ENCODE measurements at regions not wholly inside any gene's neighbourhood (a gene's known extent, or its start where the extent isn't known, plus 50 kb on each side); places are given as distances from the start of the nearest gene placed in this dataset.

DNA sequence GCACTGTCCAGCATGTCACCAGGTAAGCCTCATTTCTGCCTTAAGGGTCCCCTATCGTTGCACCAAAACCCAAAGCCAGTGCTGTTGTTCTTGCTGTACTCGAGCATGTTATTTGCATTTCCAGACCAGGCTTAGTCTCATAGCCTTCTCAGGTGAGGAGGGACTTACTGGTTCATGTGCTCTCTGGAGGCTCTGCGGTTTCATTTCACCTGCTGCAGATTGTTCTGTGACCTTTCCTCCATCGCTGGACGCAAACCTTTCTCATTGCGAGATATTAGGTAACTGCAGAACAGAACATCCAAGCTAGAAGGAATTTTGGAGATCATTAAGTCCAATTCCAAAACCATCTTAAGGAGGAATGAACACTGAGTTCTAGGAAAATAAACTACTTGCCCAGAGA lies 187.3 kb upstream of the BCL6 start:
- CTCF ChIA-PET = no interaction called here
- Mint-ChIP-seq H3K4me1 (peaks cover 38% of the 10 kb centered on the region), H3K4me3 (no peak overlapping the region), H3K9me3 (ENCODE audit: insufficient read depth) (no peaks in the 10 kb centered on the region), H3K27me3 (peaks cover 32% of the 10 kb centered on the region), H3K27ac (no peak overlapping the region)
- H3K4me1 ChIP-seq (ENCODE audit: control insufficient read depth in 2 of 2, insufficient read depth in 2 of 2, low read length in 2 of 2) = peaks cover 20 to 26% of the 10 kb centered on the region in 2 donors
- peaks cover 0 to 8% (median 5%) of the 10 kb centered on the region in 4 experiments for H3K27me3 ChIP-seq (replicated peaks in 1 of 4; ENCODE audit: control extremely low read depth in 1 of 4, control insufficient read depth in 3 of 4, insufficient read depth in 4 of 4, low read length in 3 of 4)
- no peaks in the 10 kb centered on the region for H3K9me3 ChIP-seq (ENCODE audit: control extremely low read depth in 1 of 3, control insufficient read depth in 2 of 3, insufficient read depth in 1 of 3, low read length in 2 of 3)
- H3K79me2 ChIP-seq (ENCODE audit: control insufficient read depth, insufficient read depth, low read length) = no peaks in the 10 kb centered on the region
- intact Hi-C loops (cut with micrococcal nuclease) = no loop called here
- H3K4me2 ChIP-seq (replicated peaks; ENCODE audit: low read depth, low read length, poor library complexity, severe bottlenecking) = no peak overlapping the region
- no peaks in the 10 kb centered on the region for H4K20me1 ChIP-seq (ENCODE audit: control insufficient read depth, insufficient read depth, low read length, poor library complexity, severe bottlenecking)
- ATAC-seq (ENCODE audit: low read depth) (no peak), DNase-seq (no peak)
- no peak overlapping the region for H3K9ac ChIP-seq (ENCODE audit: low read length)
- TF ChIP-seq, protein P1, sequence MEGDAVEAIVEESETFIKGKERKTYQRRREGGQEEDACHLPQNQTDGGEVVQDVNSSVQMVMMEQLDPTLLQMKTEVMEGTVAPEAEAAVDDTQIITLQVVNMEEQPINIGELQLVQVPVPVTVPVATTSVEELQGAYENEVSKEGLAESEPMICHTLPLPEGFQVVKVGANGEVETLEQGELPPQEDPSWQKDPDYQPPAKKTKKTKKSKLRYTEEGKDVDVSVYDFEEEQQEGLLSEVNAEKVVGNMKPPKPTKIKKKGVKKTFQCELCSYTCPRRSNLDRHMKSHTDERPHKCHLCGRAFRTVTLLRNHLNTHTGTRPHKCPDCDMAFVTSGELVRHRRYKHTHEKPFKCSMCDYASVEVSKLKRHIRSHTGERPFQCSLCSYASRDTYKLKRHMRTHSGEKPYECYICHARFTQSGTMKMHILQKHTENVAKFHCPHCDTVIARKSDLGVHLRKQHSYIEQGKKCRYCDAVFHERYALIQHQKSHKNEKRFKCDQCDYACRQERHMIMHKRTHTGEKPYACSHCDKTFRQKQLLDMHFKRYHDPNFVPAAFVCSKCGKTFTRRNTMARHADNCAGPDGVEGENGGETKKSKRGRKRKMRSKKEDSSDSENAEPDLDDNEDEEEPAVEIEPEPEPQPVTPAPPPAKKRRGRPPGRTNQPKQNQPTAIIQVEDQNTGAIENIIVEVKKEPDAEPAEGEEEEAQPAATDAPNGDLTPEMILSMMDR (IDR thresholded peaks at IDR 0.05) = no peak
- TF ChIP-seq EZH2 (IDR thresholded peaks at IDR 0.05; ENCODE audit: borderline replicate concordance, insufficient read depth, low read depth, low read length, poor library complexity, severe bottlenecking) = no peak
- no peak overlapping the region for H3K4me3 ChIP-seq (ENCODE audit: control extremely low read depth in 1 of 5, extremely low read depth in 1 of 5, insufficient read depth in 1 of 5, low read depth in 2 of 5, low read length in 4 of 5)
- H3K36me3 ChIP-seq (replicated peaks in 1 of 2; ENCODE audit: control extremely low read depth in 1 of 2, control insufficient read depth in 1 of 2, extremely low read depth in 1 of 2, insufficient read depth in 2 of 2, low read length in 1 of 2) = no peaks in the 10 kb centered on the region
- POLR2A ChIA-PET = no interaction called here
- no peak overlapping the region for H3K27ac ChIP-seq (ENCODE audit: low read length in 2 of 2)
- no peak overlapping the region for H2AFZ ChIP-seq (ENCODE audit: insufficient read depth, low read depth, low read length, poor library complexity, severe bottlenecking)
- 69% methylated on average over 5 of the region's 6 CpGs for WGBS (ENCODE audit: insufficient coverage)

DNA sequence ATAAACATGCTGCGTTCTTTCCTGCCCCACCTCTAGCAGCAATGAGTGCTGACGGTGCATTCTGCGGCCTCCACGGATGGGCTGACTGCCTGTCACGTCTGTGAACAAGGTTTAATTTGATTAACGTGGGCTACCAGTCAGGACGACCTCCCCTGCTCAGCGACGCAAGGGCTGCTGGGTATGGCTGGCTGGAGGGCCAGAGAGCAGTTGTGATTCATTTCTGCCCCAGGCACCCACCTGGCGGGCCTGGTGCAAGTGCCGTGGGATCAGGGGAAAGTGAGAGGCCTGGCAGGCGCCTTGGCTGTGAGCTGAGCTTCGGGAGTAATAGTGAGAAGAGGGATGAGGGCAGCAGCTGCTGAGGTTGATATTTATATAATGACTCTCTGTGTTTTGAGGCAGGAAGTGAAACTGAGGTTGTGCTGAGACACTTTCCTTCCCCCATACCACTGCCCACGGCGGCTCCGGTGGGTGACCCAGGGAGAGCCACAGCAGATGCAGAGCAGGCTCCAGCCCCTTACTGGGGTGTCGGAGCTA lies 190.4 kb upstream of the BCL6 start:
- intact Hi-C loops (cut with micrococcal nuclease) = loop anchor here (1.0 to 2.0 kb wide), 2 partner anchors 16 to 17 kb away; no protein-coding TSS in a partner anchor
- Mint-ChIP-seq H3K27me3 (peaks cover 38% of the 10 kb centered on the region), H3K4me1 (peaks cover 38% of the 10 kb centered on the region), H3K4me3 (peak overlapping the region; percentile 83), H3K27ac (peak overlapping the region; percentile 91), H3K9me3 (ENCODE audit: insufficient read depth) (no peaks in the 10 kb centered on the region)
- 16% methylated on average over 15 of the region's 17 CpGs for WGBS (ENCODE audit: insufficient coverage)
- Histone ChIP-seq H3K4me1 (ENCODE audit: control insufficient read depth in 2 of 2, insufficient read depth in 2 of 2, low read length in 2 of 2) (peaks cover 20 to 26% of the 10 kb centered on the region in 2 donors), H3K9ac (ENCODE audit: low read length) (peak overlapping the region; percentile 43), H3K36me3 (replicated peaks in 1 of 2; ENCODE audit: control extremely low read depth in 1 of 2, control insufficient read depth in 1 of 2, extremely low read depth in 1 of 2, insufficient read depth in 2 of 2, low read length in 1 of 2) (no peaks in the 10 kb centered on the region), H3K9me3 (ENCODE audit: control extremely low read depth in 1 of 3, control insufficient read depth in 2 of 3, insufficient read depth in 1 of 3, low read length in 2 of 3) (no peaks in the 10 kb centered on the region), H3K27ac (ENCODE audit: low read length in 2 of 2) (peak overlapping the region; percentile 30 to 59), H3K79me2 (ENCODE audit: control insufficient read depth, insufficient read depth, low read length) (no peaks in the 10 kb centered on the region), H3K4me3 (ENCODE audit: control extremely low read depth in 1 of 5, extremely low read depth in 1 of 5, insufficient read depth in 1 of 5, low read depth in 2 of 5, low read length in 4 of 5) (peak overlapping the region in 3 of 5 experiments; percentile 4 to 38 (median 14)), H3K4me2 (replicated peaks; ENCODE audit: low read depth, low read length, poor library complexity, severe bottlenecking) (peak overlapping the region; percentile 76), H2AFZ (ENCODE audit: insufficient read depth, low read depth, low read length, poor library complexity, severe bottlenecking) (peak overlapping the region; percentile 59), H3K27me3 (replicated peaks in 1 of 4; ENCODE audit: control extremely low read depth in 1 of 4, control insufficient read depth in 3 of 4, insufficient read depth in 4 of 4, low read length in 3 of 4) (peaks cover 0 to 8% (median 4%) of the 10 kb centered on the region in 4 experiments), H4K20me1 (ENCODE audit: control insufficient read depth, insufficient read depth, low read length, poor library complexity, severe bottlenecking) (no peaks in the 10 kb centered on the region)
- CTCF ChIA-PET = interaction anchor here (0.9 to 1.1 kb wide), 2 partner anchors 188 to 1019 kb away, joined by 3 read pairs; no protein-coding TSS in a partner anchor
- POLR2A ChIA-PET = interaction anchor here (0.6 kb wide), 1 partner anchor 182 kb away, joined by 3 read pairs; no protein-coding TSS in a partner anchor
- TF ChIP-seq EZH2 (IDR thresholded peaks at IDR 0.05; ENCODE audit: borderline replicate concordance, insufficient read depth, low read depth, low read length, poor library complexity, severe bottlenecking) = no peak
- TF ChIP-seq, protein P1 (IDR thresholded peaks at IDR 0.05) = no peak
- DNase-seq = peak; percentile 78
- ATAC-seq (ENCODE audit: low read depth) = peak; percentile 92

Data from B cell (primary cell).